Neural progenitor cell (in vitro differentiated cells): ENCODE measurements at regions not wholly inside any gene's neighbourhood (a gene's known extent, or its start where the extent isn't known, plus 50 kb on each side); places are given as distances from the start of the nearest gene placed in this dataset.

ENCODE experiments used
- EZH2 ChIP-seq: fragments of 200-600 bp; sonication (generic); IDR thresholded peaks from 2 replicates; pipeline ENCODE4 v1.6.1; 2017; ENCODE audit warnings: antibody characterized with exemption, mild to moderate bottlenecking, moderate library complexity
- EZH2phosphoT487 ChIP-seq: fragments of 200-600 bp; sonication (generic); IDR thresholded peaks from 2 replicates; pipeline ENCODE4 v1.6.1; 2017; ENCODE audit warnings: antibody characterized with exemption
- TF ChIP-seq, protein P1 (sequence below): fragments of 200-600 bp; sonication (generic); IDR thresholded peaks from 2 replicates; pipeline ENCODE4 v1.5.1; 2017; ENCODE audit warnings: antibody characterized with exemption, mild to moderate bottlenecking

DNA sequence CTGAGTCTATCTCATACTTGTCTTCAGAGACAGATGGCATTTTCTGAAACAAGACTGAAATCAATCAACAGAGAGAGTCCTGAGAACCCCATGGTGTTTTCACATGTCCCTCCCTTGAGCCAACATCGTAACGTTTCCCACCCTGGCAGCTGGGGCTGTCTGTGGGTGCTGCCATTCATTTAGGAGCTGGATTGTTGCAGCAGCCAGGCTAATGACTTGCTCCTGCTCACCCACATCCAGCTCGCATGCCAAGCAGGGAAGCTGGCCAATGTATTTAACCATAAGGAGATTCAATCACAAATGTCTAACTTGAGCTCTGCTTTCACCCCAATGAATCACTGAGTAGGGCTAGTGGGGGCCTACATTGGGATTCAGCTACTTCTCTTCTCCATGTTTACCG is 146.1 kb downstream of the ADRA2A start:
- TF ChIP-seq, protein P1, sequence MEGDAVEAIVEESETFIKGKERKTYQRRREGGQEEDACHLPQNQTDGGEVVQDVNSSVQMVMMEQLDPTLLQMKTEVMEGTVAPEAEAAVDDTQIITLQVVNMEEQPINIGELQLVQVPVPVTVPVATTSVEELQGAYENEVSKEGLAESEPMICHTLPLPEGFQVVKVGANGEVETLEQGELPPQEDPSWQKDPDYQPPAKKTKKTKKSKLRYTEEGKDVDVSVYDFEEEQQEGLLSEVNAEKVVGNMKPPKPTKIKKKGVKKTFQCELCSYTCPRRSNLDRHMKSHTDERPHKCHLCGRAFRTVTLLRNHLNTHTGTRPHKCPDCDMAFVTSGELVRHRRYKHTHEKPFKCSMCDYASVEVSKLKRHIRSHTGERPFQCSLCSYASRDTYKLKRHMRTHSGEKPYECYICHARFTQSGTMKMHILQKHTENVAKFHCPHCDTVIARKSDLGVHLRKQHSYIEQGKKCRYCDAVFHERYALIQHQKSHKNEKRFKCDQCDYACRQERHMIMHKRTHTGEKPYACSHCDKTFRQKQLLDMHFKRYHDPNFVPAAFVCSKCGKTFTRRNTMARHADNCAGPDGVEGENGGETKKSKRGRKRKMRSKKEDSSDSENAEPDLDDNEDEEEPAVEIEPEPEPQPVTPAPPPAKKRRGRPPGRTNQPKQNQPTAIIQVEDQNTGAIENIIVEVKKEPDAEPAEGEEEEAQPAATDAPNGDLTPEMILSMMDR, result no peak
- TF ChIP-seq EZH2phosphoT487 (no peak), EZH2 (no peak)
